Upper lobe of right lung (tissue), 1 donor: ENCODE measurements at regions not wholly inside any gene's neighbourhood (a gene's known extent, or its start where the extent isn't known, plus 50 kb on each side); places are given as distances from the start of the nearest gene placed in this dataset.

Experiments
- ATAC-seq: fragments of 200-7000 bp; cut with Tn5 transposase; one replicate; pipeline ENCODE4 v1.9.1; 2020; ENCODE audit warnings: mild to moderate bottlenecking, moderate library complexity
- DNase-seq: peaks from one replicate; pipeline ENCODE4 v3.0.0-alpha.2; 2020
- H3K27ac ChIP-seq: fragments of 200-600 bp; one replicate; pipeline ENCODE4 v1.8.0; 2022
- H3K27me3 ChIP-seq: fragments of 200-600 bp; one replicate; pipeline ENCODE4 v1.8.0; 2022; ENCODE audit warnings: mild to moderate bottlenecking
- H3K36me3 ChIP-seq: fragments of 200-600 bp; one replicate; pipeline ENCODE4 v1.8.0; 2022
- H3K4me1 ChIP-seq: fragments of 200-600 bp; one replicate; pipeline ENCODE4 v1.8.0; 2022
- H3K4me3 ChIP-seq: fragments of 200-600 bp; one replicate; pipeline ENCODE4 v1.8.0; 2022; ENCODE audit warnings: mild to moderate bottlenecking
- H3K9me3 ChIP-seq: fragments of 200-600 bp; one replicate; pipeline ENCODE4 v1.8.0; 2022
- intact Hi-C: fragments of 100-400 bp; cut with DNase I; formaldehyde crosslinking; loops from one replicate; pipeline ENCODE4 v1.11.0; 2022
- TF ChIP-seq, protein P1 (sequence below): fragments of 200-600 bp; IDR thresholded peaks from one replicate; pipeline ENCODE4 v1.8.0; 2022; ENCODE audit warnings: antibody characterized with exemption
- donor health status: DM: no; HTN: yes; CAD: no; lungs with severe emphysema.

DNA sequence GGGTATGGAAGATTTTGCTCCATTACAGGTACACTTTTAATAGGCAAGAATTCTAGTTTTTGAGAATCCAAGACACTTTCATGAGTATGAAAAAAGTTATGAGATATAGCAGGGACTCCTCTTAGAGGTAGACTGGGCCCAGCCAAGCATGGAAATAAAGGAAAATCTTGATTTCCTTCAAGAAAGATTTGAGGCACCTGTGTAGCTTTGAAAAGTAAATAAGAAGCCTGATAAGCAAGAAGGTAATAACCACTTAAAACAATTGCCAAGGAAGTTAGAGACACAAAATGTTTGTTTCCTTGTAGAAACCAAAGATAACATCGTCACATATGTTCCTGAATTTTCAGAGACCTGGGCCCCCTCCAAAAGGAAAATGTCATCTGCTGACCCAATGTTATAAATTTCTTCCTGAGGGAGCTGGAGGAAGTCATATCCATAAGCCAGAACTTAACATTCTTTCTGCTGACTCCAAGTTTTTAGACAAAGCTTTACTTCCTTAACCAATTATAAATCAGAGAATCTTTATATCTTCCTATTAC lies 314.5 kb upstream of the ANO3 start:
- no peak for ATAC-seq
- Histone ChIP-seq H3K27me3 (no peaks in the 10 kb centered on the region), H3K4me3 (no peak overlapping the region), H3K27ac (no peak overlapping the region), H3K4me1 (no peaks in the 10 kb centered on the region), H3K36me3 (no peaks in the 10 kb centered on the region), H3K9me3 (no peaks in the 10 kb centered on the region)
- DNase-seq = no peak
- intact Hi-C loops = no loop called here
- TF ChIP-seq, protein P1, sequence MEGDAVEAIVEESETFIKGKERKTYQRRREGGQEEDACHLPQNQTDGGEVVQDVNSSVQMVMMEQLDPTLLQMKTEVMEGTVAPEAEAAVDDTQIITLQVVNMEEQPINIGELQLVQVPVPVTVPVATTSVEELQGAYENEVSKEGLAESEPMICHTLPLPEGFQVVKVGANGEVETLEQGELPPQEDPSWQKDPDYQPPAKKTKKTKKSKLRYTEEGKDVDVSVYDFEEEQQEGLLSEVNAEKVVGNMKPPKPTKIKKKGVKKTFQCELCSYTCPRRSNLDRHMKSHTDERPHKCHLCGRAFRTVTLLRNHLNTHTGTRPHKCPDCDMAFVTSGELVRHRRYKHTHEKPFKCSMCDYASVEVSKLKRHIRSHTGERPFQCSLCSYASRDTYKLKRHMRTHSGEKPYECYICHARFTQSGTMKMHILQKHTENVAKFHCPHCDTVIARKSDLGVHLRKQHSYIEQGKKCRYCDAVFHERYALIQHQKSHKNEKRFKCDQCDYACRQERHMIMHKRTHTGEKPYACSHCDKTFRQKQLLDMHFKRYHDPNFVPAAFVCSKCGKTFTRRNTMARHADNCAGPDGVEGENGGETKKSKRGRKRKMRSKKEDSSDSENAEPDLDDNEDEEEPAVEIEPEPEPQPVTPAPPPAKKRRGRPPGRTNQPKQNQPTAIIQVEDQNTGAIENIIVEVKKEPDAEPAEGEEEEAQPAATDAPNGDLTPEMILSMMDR = no peak

- Histone ChIP-seq H3K27me3 (no peaks in the 10 kb centered on the region), H3K4me3 (no peak overlapping the region), H3K36me3 (no peaks in the 10 kb centered on the region), H3K9me3 (no peaks in the 10 kb centered on the region), H3K4me1 (no peaks in the 10 kb centered on the region), H3K27ac (no peak overlapping the region)
- intact Hi-C loops = no loop called here
- DNase-seq = no peak
- TF ChIP-seq, protein P1 = no peak
- no peak for ATAC-seq
These were observed 314.0 kb upstream of the ANO3 start for GRCh38 chr11:26017903-26018302.

- Histone ChIP-seq H3K36me3 (no peaks in the 10 kb centered on the region), H3K4me1 (no peaks in the 10 kb centered on the region), H3K27me3 (no peaks in the 10 kb centered on the region), H3K4me3 (no peak overlapping the region), H3K9me3 (no peaks in the 10 kb centered on the region), H3K27ac (no peak overlapping the region)
- ATAC-seq (no peak), DNase-seq (no peak)
- TF ChIP-seq, protein P1 = no peak
- intact Hi-C loops = no loop called here
These were observed 313.6 kb upstream of the ANO3 start for GRCh38 chr11:26018336-26018735.

- no peaks in the 10 kb centered on the region for H3K4me1 ChIP-seq
- TF ChIP-seq, protein P1 = no peak
- no peaks in the 10 kb centered on the region for H3K9me3 ChIP-seq
- ATAC-seq (no peak), DNase-seq (no peak)
- H3K36me3 ChIP-seq = no peaks in the 10 kb centered on the region
- intact Hi-C loops = no loop called here
- no peaks in the 10 kb centered on the region for H3K27me3 ChIP-seq
- no peak overlapping the region for H3K4me3 ChIP-seq
- no peak overlapping the region for H3K27ac ChIP-seq
These were observed 312.5 kb upstream of the ANO3 start for GRCh38 chr11:26019386-26019785.

DNA sequence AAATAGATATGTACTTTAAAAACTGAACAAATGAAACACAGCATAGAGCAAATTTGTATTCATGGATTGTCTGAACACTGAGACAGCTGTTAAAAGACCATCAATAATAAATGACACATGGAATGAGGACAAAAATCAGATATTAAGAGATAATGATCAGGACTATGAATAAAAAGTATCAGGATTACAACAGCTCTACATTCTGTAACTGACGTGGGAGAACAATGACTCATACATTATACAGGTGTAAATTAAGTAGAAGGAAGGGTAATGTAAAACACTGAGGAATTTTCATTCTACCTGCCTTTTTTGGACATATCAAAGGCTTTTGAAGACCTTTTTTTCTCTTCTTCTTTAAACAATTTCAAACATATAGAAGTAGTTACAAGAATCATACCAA lies 310.9 kb upstream of the ANO3 start:
- Histone ChIP-seq H3K36me3 (no peaks in the 10 kb centered on the region), H3K4me3 (no peak overlapping the region), H3K27me3 (no peaks in the 10 kb centered on the region), H3K27ac (no peak overlapping the region), H3K4me1 (no peaks in the 10 kb centered on the region), H3K9me3 (no peaks in the 10 kb centered on the region)
- DNase-seq (no peak), ATAC-seq (no peak)
- TF ChIP-seq, protein P1 = no peak
- intact Hi-C loops = no loop called here

- Histone ChIP-seq H3K4me3 (no peak overlapping the region), H3K27me3 (no peaks in the 10 kb centered on the region), H3K4me1 (no peaks in the 10 kb centered on the region), H3K36me3 (no peaks in the 10 kb centered on the region), H3K9me3 (no peaks in the 10 kb centered on the region), H3K27ac (no peak overlapping the region)
- DNase-seq = no peak
- intact Hi-C loops = no loop called here
- TF ChIP-seq, protein P1 = no peak
- no peak for ATAC-seq
These were observed 308.9 kb upstream of the ANO3 start for GRCh38 chr11:26023057-26023456.
